Loucy (cell line): ENCODE measurements at regions not wholly inside any gene's neighbourhood (a gene's known extent, or its start where the extent isn't known, plus 50 kb on each side); places are given as distances from the start of the nearest gene placed in this dataset.

ENCODE experiments used
- EZH2phosphoT487 ChIP-seq: fragments of 200-600 bp; IDR thresholded peaks from 2 replicates; pipeline ENCODE4 v1.6.1; 2018; ENCODE audit warnings: antibody characterized with exemption, mild to moderate bottlenecking, moderate library complexity, borderline replicate concordance
- TF ChIP-seq, protein P1 (sequence below): fragments of 200-600 bp; sonication (generic); conservative IDR thresholded peaks from 2 replicates; pipeline ENCODE4 v1.5.1; 2014; ENCODE audit warnings: mild to moderate bottlenecking, antibody characterized with exemption, low read length

- TF ChIP-seq, protein P1, sequence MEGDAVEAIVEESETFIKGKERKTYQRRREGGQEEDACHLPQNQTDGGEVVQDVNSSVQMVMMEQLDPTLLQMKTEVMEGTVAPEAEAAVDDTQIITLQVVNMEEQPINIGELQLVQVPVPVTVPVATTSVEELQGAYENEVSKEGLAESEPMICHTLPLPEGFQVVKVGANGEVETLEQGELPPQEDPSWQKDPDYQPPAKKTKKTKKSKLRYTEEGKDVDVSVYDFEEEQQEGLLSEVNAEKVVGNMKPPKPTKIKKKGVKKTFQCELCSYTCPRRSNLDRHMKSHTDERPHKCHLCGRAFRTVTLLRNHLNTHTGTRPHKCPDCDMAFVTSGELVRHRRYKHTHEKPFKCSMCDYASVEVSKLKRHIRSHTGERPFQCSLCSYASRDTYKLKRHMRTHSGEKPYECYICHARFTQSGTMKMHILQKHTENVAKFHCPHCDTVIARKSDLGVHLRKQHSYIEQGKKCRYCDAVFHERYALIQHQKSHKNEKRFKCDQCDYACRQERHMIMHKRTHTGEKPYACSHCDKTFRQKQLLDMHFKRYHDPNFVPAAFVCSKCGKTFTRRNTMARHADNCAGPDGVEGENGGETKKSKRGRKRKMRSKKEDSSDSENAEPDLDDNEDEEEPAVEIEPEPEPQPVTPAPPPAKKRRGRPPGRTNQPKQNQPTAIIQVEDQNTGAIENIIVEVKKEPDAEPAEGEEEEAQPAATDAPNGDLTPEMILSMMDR: no peak
- no peak for TF ChIP-seq EZH2phosphoT487
These were observed 195.6 kb upstream of the SMC2 start for GRCh38 chr9:103898550-103898949.
